Stimulated activated CD8-positive, alpha-beta memory T cell treated with anti-CD3 and anti-CD28 coated beads, Interleukin-2, amount 100 ng/mL, for 48 hours (primary cell): ENCODE measurements at regions not wholly inside any gene's neighbourhood (a gene's known extent, or its start where the extent isn't known, plus 50 kb on each side); places are given as distances from the start of the nearest gene placed in this dataset.
A peak's percentile ranks its signal among the peaks of the same experiment; 100 is the strongest.

Source experiments
- DNase-seq, 2 donors: peaks; one replicate each; pipeline ENCODE4 v3.0.0-alpha.2; 2020; ENCODE audit warnings: low read depth in 2 of 2

DNA sequence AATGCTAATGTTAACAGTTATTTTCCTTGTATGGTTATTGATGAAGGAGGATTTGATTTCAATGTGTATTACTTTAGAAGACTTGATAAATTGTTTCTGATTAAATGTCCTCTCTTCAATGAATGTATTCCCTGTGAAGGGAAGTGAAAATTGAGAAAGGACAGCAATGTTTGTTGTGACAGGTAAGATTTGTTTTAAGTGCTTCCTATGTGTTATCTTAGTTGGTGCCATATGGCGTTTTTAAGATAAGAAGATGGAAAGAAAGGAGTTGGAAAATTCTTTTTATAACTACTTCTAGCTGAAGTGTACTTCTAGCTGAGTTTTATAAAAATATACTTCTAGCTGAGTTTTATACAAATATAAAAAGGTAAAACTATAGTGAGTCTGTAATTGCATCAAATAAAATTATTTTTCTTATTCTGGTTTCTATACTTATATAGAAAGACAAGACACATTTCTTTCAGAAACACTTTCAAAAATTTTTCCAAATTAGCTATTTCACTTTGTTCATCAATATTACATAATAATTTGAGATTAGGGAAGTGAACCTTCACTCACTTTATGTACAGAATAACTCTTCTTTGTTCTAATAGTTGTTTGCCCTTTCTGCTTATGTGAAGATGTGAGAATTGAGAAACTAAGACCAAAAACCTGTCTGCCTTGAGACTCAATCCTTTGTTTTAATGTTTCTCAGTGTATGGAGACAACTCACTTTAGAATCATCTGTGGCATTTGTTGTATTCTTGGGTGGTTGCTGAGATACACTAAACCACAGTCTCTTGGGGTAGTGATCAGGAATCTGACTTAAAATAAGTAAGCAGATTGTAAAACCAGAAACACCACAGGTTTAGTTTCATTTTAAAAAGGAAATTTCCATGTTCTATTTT lies 382.9 kb upstream of the B3GALT2 start:
- DNase-seq = no peak

DNA sequence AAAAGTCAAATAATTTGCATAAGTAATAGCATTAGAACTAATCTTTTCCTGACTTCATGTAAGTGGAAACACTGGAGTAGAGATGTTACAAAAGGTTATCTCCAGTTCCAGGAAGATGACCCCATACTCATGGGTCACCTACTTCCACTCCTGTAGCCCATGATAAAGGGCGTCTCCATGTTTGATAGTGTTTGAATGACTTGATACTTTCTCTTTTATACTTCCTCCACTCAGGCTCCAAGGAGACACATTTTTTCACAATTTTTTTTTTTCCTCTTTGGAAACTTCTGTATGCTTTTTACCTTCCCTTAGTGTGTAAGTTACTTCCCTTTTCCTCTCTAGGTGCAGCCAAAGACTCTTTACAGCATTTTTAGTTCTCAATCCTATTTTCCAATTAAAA lies 382.1 kb upstream of the B3GALT2 start:
- no peak for DNase-seq

DNA sequence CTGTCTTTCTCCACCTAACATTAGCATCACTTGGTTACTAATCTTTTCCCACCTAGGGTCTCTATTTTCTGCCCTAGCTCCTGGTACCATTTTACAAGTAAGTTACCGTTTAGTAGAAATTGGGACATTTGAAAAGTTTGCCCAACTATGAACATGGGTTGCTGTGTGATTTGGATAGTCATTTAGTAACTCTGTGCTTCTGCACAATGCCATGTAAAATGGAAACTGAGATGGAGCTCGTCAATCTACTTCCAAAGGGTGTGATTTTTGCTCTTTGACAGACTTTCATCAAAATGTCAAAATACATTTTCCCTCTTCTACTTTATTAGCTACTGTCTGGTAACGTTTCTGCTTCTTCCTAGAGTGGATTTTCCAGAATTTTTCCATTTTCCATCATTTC lies 381.5 kb upstream of the B3GALT2 start:
- no peak for DNase-seq

DNA sequence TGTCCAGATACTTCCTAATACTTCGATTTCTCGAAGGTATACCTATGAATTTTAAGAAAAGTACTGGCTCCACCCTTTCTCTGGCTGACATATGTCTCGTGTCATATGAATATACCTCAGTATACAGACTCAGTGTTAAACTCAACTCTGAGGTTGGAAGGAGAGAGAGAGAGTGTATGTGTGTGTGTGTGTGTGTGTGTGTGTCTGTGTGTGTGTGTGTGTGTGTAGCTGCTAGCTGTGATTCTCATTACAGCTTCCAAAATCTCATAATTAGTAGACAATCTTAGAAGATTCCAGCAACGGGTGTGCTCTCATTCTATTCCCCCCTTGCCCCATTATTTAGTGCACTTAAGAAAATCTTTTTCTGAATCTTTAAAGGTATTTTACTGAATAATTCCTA lies 380.3 kb upstream of the B3GALT2 start:
- DNase-seq = no peak

DNA sequence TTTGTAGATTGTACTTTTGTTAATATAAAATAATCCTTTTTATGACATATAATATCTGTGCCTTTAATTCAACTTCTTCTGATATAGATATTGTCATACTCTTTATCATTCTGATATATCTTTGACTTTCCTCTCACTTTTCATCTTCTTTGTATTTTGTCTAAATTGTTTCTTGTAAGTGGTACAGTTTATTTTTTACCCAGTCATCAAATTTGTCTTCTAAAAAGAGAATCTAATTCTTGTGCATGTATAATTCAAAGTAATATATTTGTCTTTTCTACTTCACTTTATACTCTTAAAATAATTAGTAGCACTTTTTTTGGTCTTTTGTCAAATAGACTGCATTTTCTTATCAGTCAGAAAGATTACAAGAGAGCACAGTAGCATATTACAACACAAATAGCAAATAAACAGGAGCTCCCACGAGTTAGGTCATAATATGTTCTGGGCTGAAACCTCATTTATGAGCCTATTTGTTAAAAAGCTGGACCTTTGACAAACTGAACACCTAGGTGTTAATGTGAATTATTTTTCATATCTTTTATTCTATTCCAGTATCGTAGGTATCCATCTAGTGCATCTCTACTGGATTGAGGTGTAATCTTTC lies 379.7 kb upstream of the B3GALT2 start:
- DNase-seq = no peak

DNA sequence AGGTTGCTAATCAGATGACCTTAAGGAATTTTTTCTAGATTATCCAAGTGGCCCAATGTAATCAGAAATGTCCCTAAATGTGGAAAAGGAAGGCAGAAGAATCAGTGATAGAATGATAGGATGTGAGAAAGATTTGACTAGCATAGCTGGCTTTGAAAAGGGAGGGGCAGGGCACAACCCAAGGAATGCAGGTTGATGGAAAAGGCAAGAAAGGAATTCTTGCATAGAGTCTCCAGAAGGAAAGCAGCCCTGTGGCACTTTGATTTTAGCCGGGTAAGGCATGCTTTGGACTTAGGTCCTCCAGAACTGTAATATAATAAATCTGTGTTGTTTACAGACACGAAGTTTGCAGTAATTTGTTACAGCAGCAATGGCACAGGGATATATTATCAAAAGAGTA lies 375.7 kb upstream of the B3GALT2 start:
- no peak for DNase-seq

DNA sequence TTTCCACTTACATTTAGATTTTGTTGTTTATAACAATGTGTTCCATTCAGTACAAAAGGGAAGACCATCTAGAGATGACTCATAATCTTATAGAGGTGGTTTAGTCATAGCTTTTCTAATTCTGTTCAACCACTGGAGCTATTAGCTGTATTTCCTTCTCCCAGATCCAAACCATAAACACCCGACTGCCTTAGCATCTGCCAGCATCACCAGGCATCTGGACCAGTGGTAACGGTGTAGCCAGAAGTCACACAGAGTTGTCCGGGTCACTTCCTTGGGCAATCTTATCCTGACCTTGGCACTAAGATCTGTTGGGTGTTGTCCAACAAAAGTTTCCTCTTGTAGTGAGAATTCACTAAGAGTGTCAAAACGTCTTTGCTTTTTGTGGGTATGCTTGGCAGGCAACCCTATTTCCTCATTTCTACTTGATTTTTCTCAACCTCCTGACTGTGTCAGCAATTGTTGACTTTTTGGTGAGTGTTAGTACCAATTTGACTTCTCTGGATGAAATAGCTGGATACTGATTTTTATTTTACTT lies 372.1 kb upstream of the B3GALT2 start:
- no peak for DNase-seq

DNA sequence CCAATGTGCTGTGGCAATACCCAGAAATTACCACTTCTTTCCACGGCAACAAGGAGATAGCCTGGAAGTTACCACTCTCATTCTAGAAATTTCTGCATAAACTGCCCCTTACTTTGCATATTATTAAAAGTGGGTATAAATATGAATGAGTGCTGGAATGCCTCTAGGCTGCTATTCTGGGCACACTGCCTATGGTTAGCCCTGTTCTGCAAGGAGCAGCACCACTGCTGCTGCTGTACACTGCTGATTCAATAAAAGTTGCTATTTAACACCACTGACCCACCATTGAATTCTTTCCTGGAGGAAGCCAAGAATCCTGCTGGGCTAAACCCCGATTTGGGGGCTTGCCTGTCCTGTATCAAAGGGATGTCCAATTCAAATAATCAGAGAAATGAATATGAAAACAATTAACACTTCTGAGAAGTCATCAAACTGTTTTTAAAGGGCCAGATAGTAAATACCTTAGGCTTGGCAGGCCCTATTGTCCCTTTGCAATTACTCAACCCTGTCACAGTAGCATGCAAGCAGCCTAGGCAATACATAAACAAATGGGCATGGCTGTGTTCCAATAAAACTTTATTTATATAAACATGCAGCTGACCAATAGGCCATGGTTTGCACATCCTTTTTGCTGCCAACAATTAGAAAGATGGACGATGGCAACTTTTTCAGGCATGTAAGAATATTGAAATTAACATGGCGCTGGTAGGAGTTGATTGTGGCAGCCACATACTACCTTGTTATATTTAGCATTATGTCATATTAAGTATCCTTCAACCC lies 369.4 kb upstream of the B3GALT2 start:
- no peak for DNase-seq

DNA sequence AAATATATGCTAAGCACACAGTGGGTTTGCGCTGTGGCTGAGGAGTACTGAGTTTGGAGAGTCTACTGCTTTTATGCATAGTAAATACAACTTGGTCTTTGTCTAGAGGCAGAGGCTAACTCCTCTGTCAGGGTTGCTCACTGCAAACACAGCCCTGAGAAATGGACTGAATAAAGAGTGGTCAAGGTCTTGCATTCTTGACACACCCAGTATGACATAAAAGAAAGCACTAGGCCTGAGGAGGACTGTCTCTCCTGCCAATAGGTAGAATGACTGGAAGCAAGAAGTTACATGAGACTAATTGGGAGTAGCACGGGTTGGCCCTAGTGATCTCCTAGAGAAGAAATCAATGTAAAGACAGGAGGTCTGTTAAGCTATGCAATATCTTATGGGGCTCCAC lies 367.2 kb upstream of the B3GALT2 start:
- no peak for DNase-seq

DNA sequence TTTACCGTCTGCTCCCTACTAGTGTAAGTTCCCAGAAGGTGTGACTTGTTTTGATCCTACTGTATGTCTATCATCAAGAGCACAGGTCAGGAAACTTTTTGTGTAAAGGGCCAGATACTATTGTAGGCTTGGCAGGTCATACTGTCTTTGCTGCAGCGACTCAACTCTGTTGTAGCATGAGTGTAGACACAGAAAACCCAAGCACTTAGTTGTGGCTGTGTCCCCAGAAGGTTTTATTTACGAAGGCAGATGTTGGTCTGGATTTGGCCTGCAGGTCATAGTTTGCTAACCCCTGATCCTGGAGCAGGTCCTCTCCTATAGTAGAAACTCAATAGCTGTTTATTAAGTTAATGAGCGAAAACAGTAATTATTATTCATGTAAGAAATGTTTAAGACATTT lies 365.9 kb upstream of the B3GALT2 start:
- DNase-seq = no peak

DNA sequence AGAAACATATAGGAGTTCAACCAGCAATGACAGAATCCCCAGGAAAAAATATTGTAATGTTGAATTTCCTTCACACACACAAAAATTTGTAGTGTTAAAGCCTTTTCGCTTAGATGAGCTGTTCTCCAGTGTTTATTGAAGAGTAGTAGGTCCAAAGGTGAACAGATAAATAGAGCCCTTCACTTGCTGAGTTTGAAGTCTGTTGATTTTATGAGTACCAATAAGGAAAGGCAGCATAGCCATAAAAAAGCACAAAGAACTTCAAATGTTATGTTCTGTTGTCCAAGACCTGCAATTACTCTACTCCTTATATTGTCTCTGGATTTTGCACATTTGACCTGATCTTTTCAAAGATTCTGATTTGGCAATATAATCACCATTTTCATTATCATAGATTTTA lies 362.7 kb upstream of the B3GALT2 start:
- DNase-seq = no peak

DNA sequence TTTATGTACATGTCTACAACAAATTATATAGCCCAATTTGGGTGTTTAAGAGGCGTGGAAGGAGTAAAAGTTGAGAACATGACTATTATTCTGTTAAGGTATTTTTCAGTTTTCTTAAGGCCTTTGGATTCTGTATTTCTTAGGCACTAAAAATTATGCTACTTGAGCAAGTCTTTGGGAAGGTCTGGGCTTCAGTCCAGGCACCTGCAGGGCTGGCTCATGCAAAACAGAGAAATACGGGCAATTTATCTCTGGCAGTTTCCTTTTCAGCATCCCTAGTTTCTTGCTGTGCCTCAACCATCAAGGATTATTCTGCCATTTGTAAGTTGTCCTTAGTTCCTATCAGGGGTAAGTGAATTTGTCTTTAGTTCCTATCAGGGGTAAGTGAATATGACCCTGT lies 358.8 kb upstream of the B3GALT2 start:
- no peak for DNase-seq

DNA sequence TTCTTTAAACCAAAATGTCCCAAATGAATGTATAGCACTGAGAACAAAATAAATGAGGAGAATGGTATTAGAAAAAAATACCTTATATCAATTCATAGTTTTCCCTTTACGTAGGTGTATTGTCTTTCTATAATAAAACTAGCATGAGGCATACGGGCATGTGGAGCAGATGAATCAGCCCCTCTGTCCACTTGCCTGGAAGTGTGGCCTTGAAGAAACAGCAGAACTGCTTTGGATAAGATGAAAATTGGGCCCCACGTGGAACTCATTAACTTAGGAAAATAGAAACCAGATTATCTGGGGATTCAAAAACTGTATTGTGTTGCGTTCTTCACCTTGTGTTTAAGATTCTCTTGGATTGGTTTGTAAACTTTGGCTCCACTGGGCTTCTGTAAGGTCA lies 356.8 kb upstream of the B3GALT2 start:
- no peak for DNase-seq

DNA sequence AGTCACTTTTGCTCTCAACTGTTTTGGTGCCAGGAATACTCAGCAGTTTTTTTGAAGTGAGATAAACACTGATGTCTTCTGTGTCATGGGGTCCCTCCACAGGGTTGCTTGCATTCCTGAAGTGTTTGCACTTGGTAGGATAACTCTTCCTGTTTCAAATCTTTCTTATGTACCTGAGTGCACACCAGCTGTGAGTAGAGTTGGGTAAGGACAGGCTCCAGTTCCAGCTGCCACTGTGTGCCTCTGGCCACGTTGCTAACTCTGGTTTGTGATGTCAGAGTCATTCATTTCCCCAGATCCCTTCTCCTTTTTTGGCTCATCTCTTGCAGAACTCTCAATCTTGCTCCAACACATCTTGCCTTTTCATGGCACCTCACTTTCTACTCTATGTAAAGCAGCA lies 356.3 kb upstream of the B3GALT2 start:
- DNase-seq = no peak

DNA sequence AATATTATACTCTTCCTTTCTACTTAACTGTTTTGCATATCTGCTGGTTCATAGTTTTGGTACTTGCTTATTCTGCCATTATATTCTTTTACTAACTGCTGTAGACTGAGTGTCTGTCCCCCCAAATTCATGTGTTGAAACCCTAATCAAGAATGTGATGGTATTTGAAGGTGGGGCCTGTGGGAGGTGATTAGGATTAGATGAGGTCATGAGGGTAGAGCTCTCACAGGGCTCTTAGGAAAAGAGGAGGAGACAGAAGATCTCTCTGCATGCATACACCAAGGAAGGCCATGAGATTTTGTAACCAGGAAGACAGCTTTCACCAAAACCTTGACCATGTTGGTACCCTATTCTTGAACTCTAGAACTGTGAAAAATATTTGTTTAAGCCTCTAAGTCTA lies 354.1 kb upstream of the B3GALT2 start:
- DNase-seq = no peak

DNA sequence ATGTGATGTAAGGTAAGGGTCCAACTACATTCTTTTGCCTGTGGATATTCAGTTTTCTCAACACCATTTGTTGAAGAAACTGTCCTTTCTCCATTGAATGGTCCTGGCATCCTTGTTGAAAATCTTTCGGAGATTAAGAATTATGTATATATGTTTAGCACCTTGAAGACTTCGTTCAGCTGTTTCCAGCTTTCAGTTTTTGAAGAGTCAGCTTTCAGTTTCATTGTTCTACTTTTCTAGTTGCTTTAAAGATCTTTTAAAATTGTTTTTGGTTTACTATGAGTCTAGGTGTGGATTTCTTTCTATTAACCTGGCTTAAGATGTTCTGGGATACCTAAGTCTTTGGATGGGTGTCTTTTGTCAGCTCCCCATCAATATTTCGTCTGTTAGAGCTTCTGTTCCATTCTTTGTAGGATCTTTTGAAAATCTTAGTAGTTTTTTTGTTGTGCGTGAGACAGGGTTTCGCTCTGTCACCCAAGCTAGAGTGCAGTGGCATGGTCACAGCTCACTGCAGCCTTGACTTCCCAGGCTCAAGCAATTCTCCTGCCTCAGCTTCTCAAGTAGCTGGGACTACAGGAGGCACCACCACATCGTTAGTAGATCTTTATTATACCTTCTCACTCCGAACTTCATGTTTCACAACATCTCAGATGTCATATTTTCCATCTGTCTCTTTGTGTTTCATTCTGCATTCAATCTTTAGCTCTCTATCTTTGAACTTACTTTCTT lies 353.5 kb upstream of the B3GALT2 start:
- no peak for DNase-seq

DNA sequence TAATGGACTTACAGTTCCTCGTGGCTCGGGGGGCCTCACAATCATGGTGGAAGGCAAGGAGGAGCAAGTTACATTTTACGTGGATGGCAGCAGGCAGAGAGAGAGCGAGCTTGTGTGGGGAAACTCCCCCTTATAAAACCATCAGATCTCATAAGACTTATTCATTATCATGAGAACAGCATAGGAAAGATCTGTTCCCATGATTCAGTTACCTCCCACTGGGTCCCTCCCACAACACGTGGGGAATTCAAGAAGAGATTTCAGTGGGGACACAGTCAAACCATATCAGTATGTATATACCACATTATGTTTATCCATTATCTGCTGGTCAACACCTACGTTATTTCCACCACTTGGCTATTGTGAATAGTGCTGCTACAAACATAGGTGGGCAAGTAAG lies 352.3 kb upstream of the B3GALT2 start:
- DNase-seq = peak in 1 of 2 donors; percentile 1

DNA sequence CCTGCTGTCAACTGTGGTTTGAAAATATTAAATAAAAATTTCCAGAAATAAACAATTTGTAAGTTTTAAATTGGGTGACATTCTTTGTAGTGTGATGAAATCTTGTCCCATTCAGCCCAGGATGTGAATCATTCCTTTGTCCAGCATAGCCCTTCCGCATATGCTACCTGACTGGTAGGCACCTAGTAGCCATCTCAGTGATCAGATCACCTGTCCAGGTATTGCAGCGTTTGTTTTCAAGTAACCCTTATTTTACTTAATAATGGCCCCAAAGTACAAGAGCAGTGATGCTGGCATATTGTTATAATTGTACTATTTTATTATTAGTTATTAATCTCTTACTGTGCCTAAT lies 351.6 kb upstream of the B3GALT2 start:
- no peak for DNase-seq

DNA sequence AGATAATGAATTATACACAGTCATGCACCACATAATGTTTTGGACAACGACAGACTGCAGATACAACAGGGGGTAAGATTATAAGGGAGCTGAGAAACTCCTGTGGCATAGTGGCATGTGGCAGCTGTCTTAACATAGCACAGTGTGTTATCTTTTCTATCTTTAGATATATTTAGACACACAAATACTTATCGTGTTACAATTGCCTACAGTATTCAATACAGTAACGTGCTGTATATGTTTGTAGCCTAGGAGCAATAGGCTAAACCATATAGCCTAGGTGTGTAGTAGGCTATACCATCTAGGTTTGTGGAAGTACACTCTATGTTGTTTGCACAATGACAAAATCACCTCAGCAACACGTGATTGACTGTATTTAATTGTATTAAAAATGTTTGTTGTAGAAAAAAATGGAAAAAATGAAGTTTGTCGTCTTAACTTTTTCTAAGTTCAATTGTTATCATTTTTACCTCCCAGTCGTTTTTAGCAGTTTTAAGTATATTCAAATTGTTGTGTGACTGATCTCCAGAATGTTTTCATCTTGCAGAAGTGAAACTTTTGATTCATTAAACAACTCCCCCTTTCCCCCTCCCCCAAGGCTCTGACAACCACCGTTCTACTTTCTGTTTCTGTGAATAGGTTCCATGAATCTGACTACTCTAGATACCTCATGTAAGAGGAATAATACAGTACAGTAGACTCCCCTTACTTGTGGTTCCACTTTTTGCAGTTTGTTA lies 351.0 kb upstream of the B3GALT2 start:
- DNase-seq = peak; percentile 15 to 48

DNA sequence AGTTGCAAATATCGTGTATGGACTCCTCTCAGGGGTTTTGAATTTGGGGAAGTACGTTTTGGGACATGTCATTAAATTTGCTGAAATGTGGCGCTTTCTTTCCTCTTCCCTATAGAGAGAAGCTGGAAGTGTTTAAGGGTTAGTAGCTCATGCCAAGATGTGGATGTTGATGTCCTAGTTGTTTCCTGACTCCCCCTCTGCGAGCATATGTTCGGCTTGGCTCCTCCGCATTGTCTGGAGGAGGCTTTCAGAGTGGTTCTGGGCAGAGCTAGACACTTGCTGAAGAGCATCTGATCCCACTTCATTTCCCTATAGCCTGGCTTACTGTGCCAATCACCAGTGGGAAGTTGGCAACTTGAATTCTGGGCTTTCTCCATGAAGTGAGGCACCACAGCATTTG lies 347.4 kb upstream of the B3GALT2 start:
- DNase-seq = no peak
